Hematopoietic multipotent progenitor cell treated with erythropoietin and hydrocortisone succinate and interleukin-3 and kit ligand, for 6 days (in vitro differentiated cells): ENCODE measurements at regions not wholly inside any gene's neighbourhood (a gene's known extent, or its start where the extent isn't known, plus 50 kb on each side); places are given as distances from the start of the nearest gene placed in this dataset.
A peak's percentile ranks its signal among the peaks of the same experiment; 100 is the strongest.

Source experiments
- DNase-seq: peaks from one replicate; pipeline ENCODE4 v3.0.0-alpha.2; 2015

- no peak for DNase-seq
Observed at GRCh38 chr9:88326936-88327335, 61.3 kb upstream of the SPIN1 start.

- DNase-seq, result no peak
Observed at GRCh38 chr9:88326015-88326414, 62.2 kb upstream of the SPIN1 start.

GRCh38 chr9:88322906-88323566 lies 65.2 kb upstream of the SPIN1 start:
- DNase-seq, result peak; percentile 80

- no peak for DNase-seq
Observed at GRCh38 chr9:88321764-88322163, 66.5 kb upstream of the SPIN1 start.

- no peak for DNase-seq
Observed at GRCh38 chr9:88320748-88321415, 67.4 kb upstream of the SPIN1 start.

- no peak for DNase-seq
Observed at GRCh38 chr9:88319936-88320747, 68.1 kb upstream of the SPIN1 start.

- DNase-seq, result no peak
Observed at GRCh38 chr9:88313364-88314220, 74.7 kb upstream of the SPIN1 start.

- DNase-seq, result no peak
Observed at GRCh38 chr9:88312517-88313103, 75.6 kb upstream of the SPIN1 start.

- DNase-seq, result no peak
Observed at GRCh38 chr9:88312045-88312444, 76.2 kb upstream of the SPIN1 start.

- DNase-seq, result peak; percentile 57
Observed at GRCh38 chr9:88310310-88310980, 77.8 kb upstream of the SPIN1 start.

- DNase-seq, result no peak
Observed at GRCh38 chr9:88308831-88309560, 79.2 kb upstream of the SPIN1 start.

- DNase-seq, result no peak
Observed at GRCh38 chr9:88307136-88307535, 81.1 kb upstream of the SPIN1 start.

- DNase-seq, result peak; percentile 56
Observed at GRCh38 chr9:88303721-88304451, 84.4 kb upstream of the SPIN1 start.

GRCh38 chr9:88302579-88303324 lies 85.5 kb upstream of the SPIN1 start:
- DNase-seq, result no peak

- no peak for DNase-seq
Observed at GRCh38 chr9:88300556-88300955, 87.7 kb upstream of the SPIN1 start.

GRCh38 chr9:88291856-88292255 lies 96.4 kb upstream of the SPIN1 start:
- peak; percentile 47 for DNase-seq

GRCh38 chr9:88291056-88291455 lies 97.2 kb upstream of the SPIN1 start:
- no peak for DNase-seq

- DNase-seq, result no peak
Observed at GRCh38 chr9:88289532-88289931, 98.7 kb upstream of the SPIN1 start.

GRCh38 chr9:88287972-88288371 lies 100.3 kb upstream of the SPIN1 start:
- DNase-seq, result no peak
